ENCODE measurements at regions not wholly inside any gene's neighbourhood (a gene's known extent, or its start where the extent isn't known, plus 50 kb on each side); places are given as distances from the start of the nearest gene placed in this dataset.

DNA sequence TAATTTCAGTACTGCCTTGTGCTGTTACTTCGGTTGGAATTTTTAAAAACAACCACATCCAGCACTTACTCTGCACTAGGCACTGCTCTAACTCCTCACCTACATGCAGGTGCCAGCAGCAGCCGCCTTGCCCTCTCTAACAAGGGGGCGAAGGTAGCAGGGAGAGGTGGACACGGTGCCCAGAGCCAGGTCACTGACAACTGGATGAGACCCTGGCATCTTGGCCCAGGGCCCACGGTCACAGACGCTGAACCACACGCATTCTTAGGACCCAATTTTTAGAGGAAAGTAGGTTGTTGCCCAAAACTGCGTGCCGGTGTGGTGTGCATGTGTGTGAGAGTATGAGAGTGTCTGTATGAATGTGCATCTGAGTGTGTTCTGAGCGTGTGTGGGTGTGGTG is 63.4 kb upstream of the GATA2 start:
- no peaks in the 10 kb centered on the region for H3K9me3 ChIP-seq (ENCODE audit: severe bottlenecking)
- TF ChIP-seq, protein P1, sequence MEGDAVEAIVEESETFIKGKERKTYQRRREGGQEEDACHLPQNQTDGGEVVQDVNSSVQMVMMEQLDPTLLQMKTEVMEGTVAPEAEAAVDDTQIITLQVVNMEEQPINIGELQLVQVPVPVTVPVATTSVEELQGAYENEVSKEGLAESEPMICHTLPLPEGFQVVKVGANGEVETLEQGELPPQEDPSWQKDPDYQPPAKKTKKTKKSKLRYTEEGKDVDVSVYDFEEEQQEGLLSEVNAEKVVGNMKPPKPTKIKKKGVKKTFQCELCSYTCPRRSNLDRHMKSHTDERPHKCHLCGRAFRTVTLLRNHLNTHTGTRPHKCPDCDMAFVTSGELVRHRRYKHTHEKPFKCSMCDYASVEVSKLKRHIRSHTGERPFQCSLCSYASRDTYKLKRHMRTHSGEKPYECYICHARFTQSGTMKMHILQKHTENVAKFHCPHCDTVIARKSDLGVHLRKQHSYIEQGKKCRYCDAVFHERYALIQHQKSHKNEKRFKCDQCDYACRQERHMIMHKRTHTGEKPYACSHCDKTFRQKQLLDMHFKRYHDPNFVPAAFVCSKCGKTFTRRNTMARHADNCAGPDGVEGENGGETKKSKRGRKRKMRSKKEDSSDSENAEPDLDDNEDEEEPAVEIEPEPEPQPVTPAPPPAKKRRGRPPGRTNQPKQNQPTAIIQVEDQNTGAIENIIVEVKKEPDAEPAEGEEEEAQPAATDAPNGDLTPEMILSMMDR (IDR thresholded peaks at IDR 0.05; ENCODE audit: poor library complexity, severe bottlenecking): no peak
- no peak overlapping the region for H3K27ac ChIP-seq (ENCODE audit: poor library complexity, severe bottlenecking)
- H3K4me3 ChIP-seq (ENCODE audit: severe bottlenecking): no peak overlapping the region
- no peak for ATAC-seq (ENCODE audit: low read depth)
- no peaks in the 10 kb centered on the region for H3K4me1 ChIP-seq (ENCODE audit: insufficient read depth, poor library complexity, severe bottlenecking)
- no peaks in the 10 kb centered on the region for H3K36me3 ChIP-seq (ENCODE audit: low read depth)
- no peak for DNase-seq (ENCODE audit: low spot score)
- H3K27me3 ChIP-seq (ENCODE audit: insufficient read depth, poor library complexity, severe bottlenecking): no peaks in the 10 kb centered on the region

DNA sequence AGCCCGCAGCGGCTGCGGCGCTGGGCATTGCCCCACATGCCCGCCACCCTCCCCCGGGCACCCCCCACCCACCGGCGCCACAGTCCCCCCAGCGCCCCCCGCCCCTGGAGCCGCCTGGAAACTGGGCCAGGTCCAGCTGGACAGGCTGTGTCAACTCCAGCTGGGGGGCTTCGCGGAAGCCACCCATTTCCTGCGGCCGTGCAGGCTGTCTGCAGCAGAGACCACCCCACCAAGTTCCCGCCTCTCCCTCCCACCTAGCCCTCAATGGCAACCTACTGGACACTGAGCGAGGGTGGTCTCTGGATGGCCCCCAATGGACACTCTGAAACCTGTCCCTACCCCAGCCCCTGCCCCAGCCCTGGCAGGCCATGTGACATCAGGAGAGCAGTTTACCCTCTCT is 62.8 kb upstream of the GATA2 start:
- DNase-seq (ENCODE audit: low spot score): no peak
- H3K9me3 ChIP-seq (ENCODE audit: severe bottlenecking): no peaks in the 10 kb centered on the region
- H3K27ac ChIP-seq (ENCODE audit: poor library complexity, severe bottlenecking): no peak overlapping the region
- ATAC-seq (ENCODE audit: low read depth): no peak
- no peaks in the 10 kb centered on the region for H3K4me1 ChIP-seq (ENCODE audit: insufficient read depth, poor library complexity, severe bottlenecking)
- no peak overlapping the region for H3K4me3 ChIP-seq (ENCODE audit: severe bottlenecking)
- TF ChIP-seq, protein P1 (IDR thresholded peaks at IDR 0.05; ENCODE audit: poor library complexity, severe bottlenecking): no peak
- no peaks in the 10 kb centered on the region for H3K36me3 ChIP-seq (ENCODE audit: low read depth)
- H3K27me3 ChIP-seq (ENCODE audit: insufficient read depth, poor library complexity, severe bottlenecking): no peaks in the 10 kb centered on the region

DNA sequence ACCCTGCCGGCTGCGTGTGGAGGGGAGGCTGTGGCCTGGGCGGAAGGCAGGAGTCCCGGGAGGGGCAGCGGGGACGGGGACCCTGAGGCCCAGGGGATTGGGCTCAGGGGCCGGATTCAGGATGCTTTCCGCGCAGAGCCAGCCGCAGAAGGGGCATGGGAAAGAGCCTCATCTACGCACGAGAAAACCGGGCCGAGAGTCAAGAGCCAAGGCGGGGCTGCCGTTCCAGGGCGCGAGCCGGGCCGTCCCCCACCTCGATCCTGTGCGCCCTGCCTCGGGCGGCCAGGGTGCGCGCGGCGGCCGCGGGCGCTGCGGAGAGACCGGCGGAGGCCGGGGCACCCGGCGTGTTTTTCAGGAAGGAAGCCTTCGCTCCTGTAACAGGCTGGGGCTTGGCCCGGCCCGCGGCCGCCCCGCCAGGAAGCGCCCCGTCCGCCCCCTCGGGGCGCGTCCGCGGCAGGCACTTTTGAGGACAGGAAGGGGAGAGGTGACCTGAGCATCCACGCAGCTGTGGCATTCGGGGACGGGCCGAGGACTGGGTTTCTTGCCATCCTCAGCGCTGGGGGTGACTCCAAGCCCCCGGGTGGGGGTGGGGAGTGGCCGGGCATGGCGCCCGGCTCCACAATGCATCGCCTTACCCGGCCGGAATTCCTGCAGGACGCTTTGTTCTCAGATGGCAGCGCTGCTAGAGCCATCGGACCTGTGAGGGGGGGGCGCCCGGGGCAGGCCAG is 62.3 kb upstream of the GATA2 start:
- H3K4me1 ChIP-seq (ENCODE audit: insufficient read depth, poor library complexity, severe bottlenecking): no peaks in the 10 kb centered on the region
- H3K9me3 ChIP-seq (ENCODE audit: severe bottlenecking): no peaks in the 10 kb centered on the region
- H3K36me3 ChIP-seq (ENCODE audit: low read depth): no peaks in the 10 kb centered on the region
- TF ChIP-seq, protein P1 (IDR thresholded peaks at IDR 0.05; ENCODE audit: poor library complexity, severe bottlenecking): no peak
- no peaks in the 10 kb centered on the region for H3K27me3 ChIP-seq (ENCODE audit: insufficient read depth, poor library complexity, severe bottlenecking)
- no peak for DNase-seq (ENCODE audit: low spot score)
- ATAC-seq (ENCODE audit: low read depth): no peak
- peak overlapping the region; percentile 5 for H3K4me3 ChIP-seq (ENCODE audit: severe bottlenecking)
- H3K27ac ChIP-seq (ENCODE audit: poor library complexity, severe bottlenecking): no peak overlapping the region

DNA sequence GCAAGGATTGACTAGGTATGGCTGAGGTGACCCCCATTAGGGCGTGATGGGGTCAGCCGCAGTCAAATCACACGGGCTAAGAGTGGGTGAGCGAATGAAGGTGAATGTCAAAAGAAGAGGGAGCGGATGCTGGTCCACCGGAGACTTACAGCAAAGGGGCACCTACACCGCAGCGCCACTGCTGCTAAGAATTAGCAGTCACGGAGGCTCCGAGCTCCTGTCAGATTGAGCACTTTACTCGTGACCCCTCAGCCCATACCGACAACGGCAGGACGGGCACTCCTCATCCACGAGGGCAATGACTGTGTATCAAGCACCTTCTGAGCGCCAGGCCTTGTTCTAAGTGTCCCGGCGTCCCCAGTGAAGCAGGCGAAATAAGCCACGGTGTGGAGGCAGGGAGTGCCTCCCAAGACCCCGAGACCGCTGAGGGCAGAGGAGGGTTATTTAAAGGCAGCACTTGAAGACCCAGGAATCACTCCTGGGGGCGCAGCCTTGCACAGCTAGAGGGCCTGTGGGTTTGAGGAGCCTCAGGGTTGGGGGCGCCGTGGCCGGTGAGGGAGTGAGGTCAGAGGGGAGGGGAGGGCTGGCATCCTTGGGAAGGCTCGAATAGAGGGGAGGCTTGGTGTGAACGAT is 61.6 kb upstream of the GATA2 start:
- Histone ChIP-seq H3K27me3 (ENCODE audit: insufficient read depth, poor library complexity, severe bottlenecking) (no peaks in the 10 kb centered on the region), H3K36me3 (ENCODE audit: low read depth) (no peaks in the 10 kb centered on the region), H3K4me3 (ENCODE audit: severe bottlenecking) (no peak overlapping the region)

More for the DNA sequence above, 61.6 kb upstream of the GATA2 start:
- TF ChIP-seq, protein P1 (IDR thresholded peaks at IDR 0.05; ENCODE audit: poor library complexity, severe bottlenecking): no peak
- Histone ChIP-seq H3K9me3 (ENCODE audit: severe bottlenecking) (no peaks in the 10 kb centered on the region), H3K4me1 (ENCODE audit: insufficient read depth, poor library complexity, severe bottlenecking) (no peaks in the 10 kb centered on the region), H3K27ac (ENCODE audit: poor library complexity, severe bottlenecking) (no peak overlapping the region)
- ATAC-seq (ENCODE audit: low read depth) (no peak), DNase-seq (ENCODE audit: low spot score) (no peak)
